Neural cell (in vitro differentiated cells): ENCODE measurements at regions not wholly inside any gene's neighbourhood (a gene's known extent, or its start where the extent isn't known, plus 50 kb on each side); places are given as distances from the start of the nearest gene placed in this dataset.

Source experiments
- H2AFZ ChIP-seq: fragments of 200-600, 300-800 bp; sonication (generic), shearing (Covaris generic); 2 replicates; pipeline ENCODE4 v1.6.0; 2014; ENCODE audit warnings: low read depth, mild to moderate bottlenecking, antibody characterized with exemption, low read length, moderate library complexity
- H3F3A ChIP-seq: fragments of 200-600 bp; shearing (Covaris generic); 2 replicates; pipeline ENCODE4 v1.6.1; 2016; ENCODE audit warnings: mild to moderate bottlenecking, moderate library complexity, mixed read lengths, antibody characterized with exemption, low read length; ENCODE audit not compliant: insufficient read depth, poor library complexity, severe bottlenecking
- H3K27ac ChIP-seq: fragments of 200-600, 300-800 bp; sonication (generic), shearing (Covaris generic); 2 replicates; pipeline ENCODE4 v1.5.1; 2014; ENCODE audit warnings: mild to moderate bottlenecking, low read length, moderate library complexity
- H3K27me3 ChIP-seq: fragments of 300-800, 200-600 bp; sonication (generic), shearing (Covaris generic); 2 replicates; pipeline ENCODE4 v1.6.0; 2014; ENCODE audit warnings: mild to moderate bottlenecking, low read depth, low read length, moderate library complexity; ENCODE audit not compliant: insufficient read depth
- H3K36me3 ChIP-seq: fragments of 300-800, 200-600 bp; sonication (generic), shearing (Covaris generic); 2 replicates; pipeline ENCODE4 v1.5.1; 2014; ENCODE audit warnings: mild to moderate bottlenecking, antibody characterized with exemption, low read length, moderate library complexity; ENCODE audit not compliant: insufficient read depth
- H3K4me2 ChIP-seq: fragments of 300-800, 200-600 bp; sonication (generic), shearing (Covaris generic); 2 replicates; pipeline ENCODE4 v1.6.0; 2014; ENCODE audit warnings: mild to moderate bottlenecking, low read length
- H3K4me3 ChIP-seq: fragments of 300-800, 200-600 bp; sonication (generic), shearing (Covaris generic); 2 replicates; pipeline ENCODE4 v1.5.1; 2014; ENCODE audit warnings: mild to moderate bottlenecking, low read length, moderate library complexity
- H3K79me2 ChIP-seq: fragments of 200-600 bp; shearing (Covaris generic); replicated peaks from 2 replicates; pipeline ENCODE4 v1.6.0; 2014; ENCODE audit warnings: mild to moderate bottlenecking, low read length, moderate library complexity; ENCODE audit not compliant: insufficient read depth
- H3K9ac ChIP-seq: fragments of 300-800, 200-600 bp; sonication (generic), shearing (Covaris generic); 2 replicates; pipeline ENCODE4 v1.6.1; 2016; ENCODE audit warnings: mild to moderate bottlenecking, low read length, mixed read lengths
- H3K9me2 ChIP-seq: fragments of 200-600 bp; shearing (Covaris generic); 2 replicates; pipeline ENCODE4 v1.6.1; 2016; ENCODE audit warnings: mild to moderate bottlenecking, low read length, mixed read lengths; ENCODE audit not compliant: insufficient read depth
- H3K9me3 ChIP-seq: fragments of 200-600, 300-800 bp; sonication (generic), shearing (Covaris generic); 2 replicates; pipeline ENCODE4 v1.6.1; 2016; ENCODE audit warnings: mild to moderate bottlenecking, mixed run types, low read length, moderate library complexity, mixed read lengths
- H4K20me1 ChIP-seq: fragments of 200-600 bp; shearing (Covaris generic); 2 replicates; pipeline ENCODE4 v1.6.1; 2016; ENCODE audit warnings: mild to moderate bottlenecking, mixed run types; ENCODE audit not compliant: insufficient read depth
- EP300 ChIP-seq: fragments of 450-650 bp; conservative IDR thresholded peaks from 2 replicates; pipeline ENCODE4 v1.6.1; 2014; ENCODE audit warnings: antibody characterized with exemption, mild to moderate bottlenecking, moderate library complexity; ENCODE audit not compliant: poor library complexity, severe bottlenecking
- EZH2 ChIP-seq: fragments of 200-600, 300-800 bp; shearing (Covaris generic), sonication (generic); IDR thresholded peaks from 2 replicates; pipeline ENCODE4 v1.6.1; 2014; ENCODE audit warnings: antibody characterized with exemption, low read length, borderline replicate concordance, mild to moderate bottlenecking; ENCODE audit not compliant: insufficient read depth, poor library complexity, severe bottlenecking
- MXI1 ChIP-seq: fragments of 450-650 bp; conservative IDR thresholded peaks from 2 replicates; pipeline ENCODE4 v1.6.1; 2014; ENCODE audit warnings: antibody characterized with exemption, mild to moderate bottlenecking; ENCODE audit not compliant: poor library complexity, severe bottlenecking
- POLR2AphosphoS5 ChIP-seq: IDR thresholded peaks from 2 replicates; pipeline ENCODE4 v1.6.1; 2012
- RAD21 ChIP-seq: fragments of 450-650 bp; conservative IDR thresholded peaks from 2 replicates; pipeline ENCODE4 v1.6.1; 2014; ENCODE audit warnings: antibody characterized with exemption, mild to moderate bottlenecking, moderate library complexity
- REST ChIP-seq: IDR thresholded peaks from 2 replicates; pipeline ENCODE4 v1.6.1; 2012; ENCODE audit warnings: borderline replicate concordance
- SMC3 ChIP-seq: fragments of 450-650 bp; conservative IDR thresholded peaks from 2 replicates; pipeline ENCODE4 v1.6.1; 2014; ENCODE audit warnings: antibody characterized with exemption, mild to moderate bottlenecking, moderate library complexity; ENCODE audit not compliant: poor library complexity
- TAF1 ChIP-seq: IDR thresholded peaks from 2 replicates; pipeline ENCODE4 v1.6.1; 2012; ENCODE audit warnings: low read depth
- TF ChIP-seq, protein P1 (sequence below): fragments of 450-650 bp; IDR thresholded peaks from 2 replicates; pipeline ENCODE4 v1.5.1; 2014; ENCODE audit warnings: antibody characterized with exemption, mild to moderate bottlenecking, moderate library complexity; ENCODE audit not compliant: poor library complexity, severe bottlenecking

DNA sequence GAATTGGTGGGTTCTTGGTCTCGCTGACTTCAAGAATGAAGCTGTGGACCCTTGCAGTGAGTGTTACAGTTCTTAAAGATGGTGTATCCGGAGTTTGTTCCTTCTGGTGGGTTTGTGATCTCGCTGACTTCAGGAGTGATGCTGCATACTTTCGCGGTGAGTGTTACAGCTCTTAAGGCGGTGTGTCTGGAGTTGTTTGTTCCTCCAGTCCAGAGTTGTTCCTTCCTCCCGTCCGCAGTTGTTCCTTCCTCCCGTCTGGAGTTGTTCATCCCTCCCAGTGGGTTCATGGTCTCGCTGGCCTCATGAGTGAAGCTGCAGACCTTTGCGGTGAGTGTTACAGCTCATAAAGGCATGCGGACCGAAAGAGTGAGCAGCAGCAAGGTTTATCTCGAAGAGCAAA lies 159.6 kb upstream of the ADAMTSL1 start:
- H3K9me2 ChIP-seq = no peaks in the 10 kb centered on the region
- no peak overlapping the region for H3K9ac ChIP-seq
- H4K20me1 ChIP-seq = no peaks in the 10 kb centered on the region
- H3K4me3 ChIP-seq = no peak overlapping the region
- no peak overlapping the region for H2AFZ ChIP-seq
- H3K27me3 ChIP-seq = no peaks in the 10 kb centered on the region
- no peaks in the 10 kb centered on the region for H3K36me3 ChIP-seq
- H3K79me2 ChIP-seq = no peaks in the 10 kb centered on the region
- H3F3A ChIP-seq = no peaks in the 10 kb centered on the region
- no peak overlapping the region for H3K4me2 ChIP-seq
- no peaks in the 10 kb centered on the region for H3K9me3 ChIP-seq
- no peak overlapping the region for H3K27ac ChIP-seq
- no peak for TF ChIP-seq EZH2
- no peak for TF ChIP-seq TAF1
- no peak for TF ChIP-seq SMC3
- no peak for TF ChIP-seq REST
- TF ChIP-seq POLR2AphosphoS5 = no peak
- no peak for TF ChIP-seq MXI1
- TF ChIP-seq EP300 = no peak
- no peak for TF ChIP-seq RAD21
- TF ChIP-seq, protein P1, sequence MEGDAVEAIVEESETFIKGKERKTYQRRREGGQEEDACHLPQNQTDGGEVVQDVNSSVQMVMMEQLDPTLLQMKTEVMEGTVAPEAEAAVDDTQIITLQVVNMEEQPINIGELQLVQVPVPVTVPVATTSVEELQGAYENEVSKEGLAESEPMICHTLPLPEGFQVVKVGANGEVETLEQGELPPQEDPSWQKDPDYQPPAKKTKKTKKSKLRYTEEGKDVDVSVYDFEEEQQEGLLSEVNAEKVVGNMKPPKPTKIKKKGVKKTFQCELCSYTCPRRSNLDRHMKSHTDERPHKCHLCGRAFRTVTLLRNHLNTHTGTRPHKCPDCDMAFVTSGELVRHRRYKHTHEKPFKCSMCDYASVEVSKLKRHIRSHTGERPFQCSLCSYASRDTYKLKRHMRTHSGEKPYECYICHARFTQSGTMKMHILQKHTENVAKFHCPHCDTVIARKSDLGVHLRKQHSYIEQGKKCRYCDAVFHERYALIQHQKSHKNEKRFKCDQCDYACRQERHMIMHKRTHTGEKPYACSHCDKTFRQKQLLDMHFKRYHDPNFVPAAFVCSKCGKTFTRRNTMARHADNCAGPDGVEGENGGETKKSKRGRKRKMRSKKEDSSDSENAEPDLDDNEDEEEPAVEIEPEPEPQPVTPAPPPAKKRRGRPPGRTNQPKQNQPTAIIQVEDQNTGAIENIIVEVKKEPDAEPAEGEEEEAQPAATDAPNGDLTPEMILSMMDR = no peak

GRCh38 chr9:18317896-18318295 lies 156.1 kb upstream of the ADAMTSL1 start:
- Histone ChIP-seq H3K4me2 (no peak overlapping the region), H3K36me3 (no peaks in the 10 kb centered on the region), H3K27ac (no peak overlapping the region), H3K27me3 (no peaks in the 10 kb centered on the region), H2AFZ (no peak overlapping the region), H3K9ac (no peak overlapping the region), H3F3A (no peaks in the 10 kb centered on the region), H3K9me3 (no peaks in the 10 kb centered on the region), H3K4me3 (no peak overlapping the region), H4K20me1 (no peaks in the 10 kb centered on the region), H3K9me2 (no peaks in the 10 kb centered on the region), H3K79me2 (no peaks in the 10 kb centered on the region)
- no peak for TF ChIP-seq REST
- no peak for TF ChIP-seq MXI1
- TF ChIP-seq SMC3 = no peak
- TF ChIP-seq EZH2 = no peak
- TF ChIP-seq, protein P1 = no peak
- TF ChIP-seq EP300 = no peak
